Inferior parietal cortex (tissue), 1 donor: ENCODE measurements at regions not wholly inside any gene's neighbourhood (a gene's known extent, or its start where the extent isn't known, plus 50 kb on each side); places are given as distances from the start of the nearest gene placed in this dataset.
"Not testable (repeated sequence)": the region's sequence is repeated elsewhere in the genome, so short reads cannot be mapped to it uniquely, and the experiment has no call there.

Experiments
- DNase-seq: peaks from one replicate; pipeline ENCODE4 v3.0.0-alpha.2; 2016; ENCODE audit errors: extremely low spot score

DNA sequence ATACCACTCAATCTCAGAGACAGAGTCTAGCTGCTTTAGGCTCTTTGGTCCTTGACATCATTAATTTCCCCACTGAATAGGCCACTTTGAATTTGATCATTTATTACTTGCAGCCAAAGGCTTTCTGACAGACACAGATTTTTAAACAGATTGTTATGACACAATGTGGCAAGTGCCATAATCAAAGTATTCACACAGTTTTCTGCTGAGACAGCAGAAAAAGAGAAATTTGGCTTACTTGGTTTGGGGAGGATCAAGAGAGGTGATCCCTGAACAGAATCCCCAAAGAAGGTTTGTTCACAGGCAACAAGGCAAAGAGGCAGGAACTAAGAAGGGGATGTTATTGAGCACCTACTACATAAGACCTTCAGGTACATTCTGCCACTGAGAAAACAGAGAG is 138.0 kb upstream of the TOP1 start:
- DNase-seq = no peak

- no peak for DNase-seq
Measured at GRCh38 chr20:40891351-40891750, 137.3 kb upstream of the TOP1 start.

DNA sequence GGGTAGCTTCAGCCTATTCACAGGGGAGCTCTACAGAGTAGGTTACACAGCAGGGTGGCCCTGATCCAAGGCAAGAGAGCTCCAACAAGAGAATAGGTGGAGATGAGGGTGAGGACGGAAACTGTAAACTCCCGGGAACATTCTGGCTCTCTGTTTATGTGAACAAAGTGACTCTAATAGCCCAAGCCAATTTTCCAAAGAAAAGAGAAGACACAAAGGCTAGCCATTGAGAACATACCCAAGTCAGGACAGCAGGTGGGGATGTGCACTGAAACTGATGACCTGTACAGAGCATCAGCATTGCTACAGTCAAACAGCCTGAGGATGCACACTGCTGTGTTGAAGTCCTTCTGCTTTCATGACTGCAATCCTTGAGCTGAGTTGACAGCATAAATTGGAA is 136.0 kb upstream of the TOP1 start:
- no peak for DNase-seq

DNA sequence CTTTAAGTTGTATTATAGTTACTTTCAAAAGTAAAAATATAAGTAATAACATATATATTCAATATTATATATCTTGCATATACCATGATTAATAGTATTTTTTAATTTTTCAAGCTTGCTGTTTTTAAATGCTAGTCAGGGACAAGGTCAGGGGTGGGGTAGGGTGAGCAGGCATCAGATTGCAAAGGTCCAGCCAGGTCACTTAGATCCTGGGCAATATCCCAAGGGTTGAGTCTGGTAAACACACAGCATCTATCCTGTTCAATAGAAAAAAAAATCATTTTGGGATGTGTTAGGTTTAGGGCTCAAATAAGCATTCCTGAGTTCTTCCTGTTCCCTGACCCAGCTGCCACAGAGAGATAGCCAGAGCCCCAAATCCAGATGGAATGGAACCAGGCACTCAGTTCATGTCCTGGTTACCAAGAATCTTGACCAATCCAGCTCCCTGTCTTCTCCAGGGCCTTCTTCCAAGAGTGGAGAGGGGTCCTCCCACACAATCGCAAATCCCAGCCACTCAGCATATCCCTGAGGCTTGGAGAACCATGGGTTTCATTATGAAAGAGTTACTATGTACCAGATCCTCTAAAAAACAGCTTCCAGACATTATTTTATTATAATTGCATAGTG is 134.9 kb upstream of the TOP1 start:
- DNase-seq = no peak

GRCh38 chr20:40894237-40894630 is 134.4 kb upstream of the TOP1 start:
- no peak for DNase-seq

GRCh38 chr20:40895182-40895581 is 133.4 kb upstream of the TOP1 start:
- no peak for DNase-seq

GRCh38 chr20:40896814-40897700 is 131.6 kb upstream of the TOP1 start:
- no peak for DNase-seq

GRCh38 chr20:40899344-40899743 is 129.3 kb upstream of the TOP1 start:
- no peak for DNase-seq

DNA sequence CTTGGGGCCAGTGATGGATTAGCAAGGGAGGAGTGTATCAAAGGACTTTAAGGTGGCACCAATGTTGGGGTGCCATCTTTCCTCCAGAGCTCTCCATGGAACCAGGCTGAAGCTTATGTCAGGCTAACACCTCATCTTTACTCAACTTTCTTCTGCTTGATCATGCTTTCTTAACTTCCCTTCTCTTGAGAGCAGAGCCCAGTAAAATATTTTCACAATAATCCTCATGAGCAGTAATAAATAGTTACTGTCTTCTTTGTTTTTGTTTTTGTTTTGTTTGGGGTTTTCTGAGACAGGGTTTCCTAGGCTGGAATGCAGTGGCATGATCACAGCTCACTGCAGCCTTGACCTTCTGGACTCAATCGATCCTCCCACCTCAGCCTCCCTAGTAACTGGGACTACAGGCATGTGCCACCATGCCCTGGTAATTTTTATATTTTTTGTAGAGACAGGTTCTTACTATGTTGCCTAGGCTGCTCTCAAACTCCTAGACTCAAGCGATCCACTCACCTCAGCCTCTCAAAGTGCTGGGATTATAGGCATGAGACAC is 127.9 kb upstream of the TOP1 start:
- no peak for DNase-seq

DNA sequence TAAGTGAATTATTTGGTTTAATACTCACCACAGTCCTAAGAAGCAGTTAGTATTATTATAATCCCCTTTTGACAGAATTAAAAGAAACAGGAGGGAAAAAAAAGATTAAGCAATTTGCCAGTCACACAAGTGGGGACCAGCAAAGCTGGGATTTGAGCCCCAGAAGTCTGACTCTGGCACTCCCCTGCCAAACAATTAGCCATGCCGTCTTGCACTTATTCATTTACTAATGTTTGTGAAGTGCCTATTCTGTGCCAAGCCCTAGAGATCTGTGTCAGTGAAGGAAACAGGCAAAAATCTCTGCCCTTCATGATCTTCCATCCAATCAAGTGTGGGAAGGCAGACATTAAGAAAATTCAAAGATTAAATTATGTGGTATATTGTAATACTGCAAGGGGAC is 126.0 kb upstream of the TOP1 start:
- DNase-seq = no peak

GRCh38 chr20:40908309-40908708 is 120.3 kb upstream of the TOP1 start:
- DNase-seq = no peak

GRCh38 chr20:40909489-40909888 is 119.1 kb upstream of the TOP1 start:
- not testable (repeated sequence) for DNase-seq

GRCh38 chr20:40910436-40910835 is 118.2 kb upstream of the TOP1 start:
- not testable (repeated sequence) for DNase-seq

DNA sequence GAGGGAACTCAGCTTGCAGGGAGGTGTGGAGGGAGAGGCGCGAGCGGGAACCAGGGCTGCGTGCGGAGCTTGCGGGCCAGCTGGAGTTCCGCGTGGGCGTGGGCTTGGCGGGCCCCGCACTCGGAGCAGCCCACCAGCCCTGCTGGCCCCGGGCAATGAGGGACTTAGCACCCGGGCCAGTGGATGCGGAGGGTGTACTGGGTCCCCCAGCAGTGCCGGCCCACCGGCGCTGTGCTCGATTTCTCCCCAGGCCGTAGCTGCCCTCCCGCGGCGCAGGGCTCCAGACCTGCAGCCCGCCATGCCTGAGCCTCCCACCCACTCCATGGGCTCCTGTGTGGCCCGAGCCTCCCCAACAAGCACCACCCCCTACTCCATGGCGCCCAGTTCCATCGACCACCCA is 117.5 kb upstream of the TOP1 start:
- DNase-seq = not testable (repeated sequence)

GRCh38 chr20:40913224-40914185 is 115.1 kb upstream of the TOP1 start:
- no peak for DNase-seq

- no peak for DNase-seq
Measured at GRCh38 chr20:40915756-40916155, 112.9 kb upstream of the TOP1 start.

DNA sequence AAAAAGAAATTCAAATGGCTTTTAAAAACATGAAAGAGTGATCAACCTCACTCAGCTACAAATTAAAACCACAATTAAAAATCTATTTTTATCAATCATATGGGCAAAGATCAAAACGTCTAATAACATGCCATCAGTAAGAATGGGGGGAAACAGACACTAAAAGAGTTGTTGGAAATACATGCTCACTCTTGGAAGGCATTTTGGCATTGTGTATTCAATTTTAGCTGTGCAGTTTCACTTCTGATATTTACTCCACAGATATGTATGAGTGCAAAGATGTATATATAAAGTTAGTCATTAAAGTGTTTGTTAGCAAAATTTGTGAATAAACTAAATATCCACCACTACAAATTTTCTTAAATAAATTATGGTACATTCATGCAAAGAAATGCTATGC is 112.3 kb upstream of the TOP1 start:
- no peak for DNase-seq

GRCh38 chr20:40920291-40920690 is 108.3 kb upstream of the TOP1 start:
- DNase-seq = no peak

- DNase-seq = no peak
Measured at GRCh38 chr20:40922865-40923264, 105.8 kb upstream of the TOP1 start.

DNA sequence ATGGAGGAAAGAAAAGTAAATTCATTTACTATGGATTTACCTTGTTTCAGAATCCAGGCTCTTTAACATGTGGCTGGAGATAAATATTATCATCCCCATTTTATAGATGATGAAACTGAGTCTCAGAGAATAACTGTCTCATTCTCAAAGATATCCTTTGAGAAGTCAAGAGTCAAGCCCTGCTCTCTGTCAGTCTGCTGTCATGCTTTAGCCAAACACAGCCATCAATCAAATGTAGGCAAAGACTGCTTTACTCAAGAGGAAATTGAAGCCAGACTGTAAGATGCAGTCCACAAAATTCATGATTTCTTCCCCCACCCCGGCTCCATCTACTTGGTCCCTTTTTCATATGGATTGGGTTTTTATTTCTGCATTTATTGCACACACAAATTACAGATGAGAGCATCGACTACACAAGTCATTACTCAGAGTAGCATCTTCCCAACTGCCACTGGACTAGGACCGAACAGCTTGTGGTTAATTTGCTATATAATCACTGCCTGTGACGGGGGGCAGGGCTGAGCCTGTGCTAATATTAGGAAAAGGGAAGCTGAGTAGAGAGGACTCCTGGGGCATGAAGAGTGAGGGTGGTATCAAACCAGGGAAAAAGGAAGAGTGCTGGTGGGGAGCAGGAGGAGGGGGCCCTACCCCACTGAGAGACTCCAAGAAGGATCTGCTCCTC is 102.7 kb upstream of the TOP1 start:
- no peak for DNase-seq

DNA sequence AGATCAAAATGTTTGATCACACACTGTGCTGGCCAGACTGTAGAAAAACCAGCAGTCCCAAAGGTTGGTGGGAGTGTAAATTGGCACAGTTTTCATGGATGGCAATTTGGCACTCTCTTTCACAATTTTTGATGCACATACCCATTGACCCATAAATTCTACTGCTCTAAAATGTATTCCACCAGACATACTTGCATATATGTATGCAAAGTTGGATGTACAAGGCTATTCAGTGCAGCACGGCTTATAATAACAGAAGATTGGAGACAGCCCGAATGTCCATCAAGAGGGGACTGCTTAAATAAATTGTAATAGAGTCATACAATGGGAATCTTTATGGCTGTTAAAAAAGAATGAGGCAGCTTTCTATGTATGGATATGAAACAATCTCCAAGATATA is 101.7 kb upstream of the TOP1 start:
- no peak for DNase-seq
